Activated T-helper 2 cell treated with anti-CD3 and anti-CD28 coated beads, Interferon-gamma antibody, Interleukin-2, Interleukin-4, amounts not matched to agents 10 μg/mL and 5 μg/mL and 100 μg/mL, durations not matched to agents 14 hours and 24 hours and 36 hours (primary cell): ENCODE measurements at regions not wholly inside any gene's neighbourhood (a gene's known extent, or its start where the extent isn't known, plus 50 kb on each side); places are given as distances from the start of the nearest gene placed in this dataset.

ENCODE experiments used
- DNase-seq: peaks from one replicate; pipeline ENCODE4 v3.0.0; 2021; ENCODE audit warnings: low spot score
- H3K27ac Mint-ChIP-seq: one replicate; pipeline ENCODE4 v1.8.0; 2021; ENCODE audit warnings: mixed read lengths
- H3K27me3 Mint-ChIP-seq: one replicate; pipeline ENCODE4 v1.8.0; 2021; ENCODE audit warnings: low read depth, mixed read lengths
- H3K36me3 Mint-ChIP-seq: one replicate; pipeline ENCODE4 v1.8.0; 2021; ENCODE audit warnings: low read depth, mixed read lengths
- H3K4me1 Mint-ChIP-seq: one replicate; pipeline ENCODE4 v1.8.0; 2021; ENCODE audit warnings: low read depth, mixed read lengths
- H3K4me3 Mint-ChIP-seq: one replicate; pipeline ENCODE4 v1.8.0; 2021; ENCODE audit warnings: low read depth, mild to moderate bottlenecking, moderate library complexity, mixed read lengths
- H3K9me3 Mint-ChIP-seq: one replicate; pipeline ENCODE4 v1.8.0; 2021; ENCODE audit warnings: mixed read lengths
- intact Hi-C: fragments of 100-400 bp; cut with micrococcal nuclease; formaldehyde crosslinking; loops from one replicate; pipeline ENCODE4 v1.15.1; 2023

GRCh38 chr2:196584903-196585302 lies 54.6 kb upstream of the CCDC150 start:
- no peak overlapping the region for H3K4me3 Mint-ChIP-seq
- H3K36me3 Mint-ChIP-seq = no peaks in the 10 kb centered on the region
- intact Hi-C loops = loop anchor here (5.0 kb wide), 1 partner anchor 53 kb away; no protein-coding TSS in a partner anchor
- H3K4me1 Mint-ChIP-seq = no peaks in the 10 kb centered on the region
- H3K27me3 Mint-ChIP-seq = peaks cover 60% of the 10 kb centered on the region
- no peak for DNase-seq
- H3K9me3 Mint-ChIP-seq = no peaks in the 10 kb centered on the region
- no peak overlapping the region for H3K27ac Mint-ChIP-seq

- no peaks in the 10 kb centered on the region for H3K9me3 Mint-ChIP-seq
- intact Hi-C loops = loop anchor here (5.0 kb wide), 1 partner anchor 54 kb away; no protein-coding TSS in a partner anchor
- no peak for DNase-seq
- H3K27me3 Mint-ChIP-seq = peaks cover 69% of the 10 kb centered on the region
- H3K4me3 Mint-ChIP-seq = no peak overlapping the region
- H3K27ac Mint-ChIP-seq = no peak overlapping the region
- H3K36me3 Mint-ChIP-seq = no peaks in the 10 kb centered on the region
- H3K4me1 Mint-ChIP-seq = no peaks in the 10 kb centered on the region
These were observed 53.0 kb upstream of the CCDC150 start for GRCh38 chr2:196586511-196586991.

- Mint-ChIP-seq H3K27ac (no peak overlapping the region), H3K27me3 (peaks cover 74% of the 10 kb centered on the region), H3K36me3 (no peaks in the 10 kb centered on the region), H3K4me3 (no peak overlapping the region), H3K4me1 (no peaks in the 10 kb centered on the region), H3K9me3 (no peaks in the 10 kb centered on the region)
- DNase-seq = no peak
- intact Hi-C loops = loop anchor here (5.0 kb wide), 1 partner anchor 55 kb away; no protein-coding TSS in a partner anchor
These were observed 52.5 kb upstream of the CCDC150 start for GRCh38 chr2:196587056-196587455.

- Mint-ChIP-seq H3K27me3 (peaks cover 75% of the 10 kb centered on the region), H3K4me3 (no peak overlapping the region), H3K36me3 (no peaks in the 10 kb centered on the region), H3K9me3 (no peaks in the 10 kb centered on the region), H3K27ac (no peak overlapping the region), H3K4me1 (peaks cover 3% of the 10 kb centered on the region)
- intact Hi-C loops = loop anchor here (5.0 kb wide), 1 partner anchor 55 kb away; no protein-coding TSS in a partner anchor
- no peak for DNase-seq
These were observed 51.8 kb upstream of the CCDC150 start for GRCh38 chr2:196587739-196588138.

- Mint-ChIP-seq H3K4me1 (peaks cover 7% of the 10 kb centered on the region), H3K9me3 (no peaks in the 10 kb centered on the region), H3K27ac (no peak overlapping the region), H3K4me3 (no peak overlapping the region), H3K27me3 (peaks cover 73% of the 10 kb centered on the region), H3K36me3 (no peaks in the 10 kb centered on the region)
- DNase-seq = no peak
- intact Hi-C loops = loop anchor here (5.0 kb wide), 1 partner anchor 57 kb away; no protein-coding TSS in a partner anchor
These were observed 50.1 kb upstream of the CCDC150 start for GRCh38 chr2:196589419-196589818.
